Peyer's patch (tissue), 4 donors: ENCODE measurements at regions not wholly inside any gene's neighbourhood (a gene's known extent, or its start where the extent isn't known, plus 50 kb on each side); places are given as distances from the start of the nearest gene placed in this dataset.

Experiments used
- POLR2A ChIP-seq, 2 donors: fragments of 450-650 bp; IDR thresholded peaks; one replicate each; pipeline ENCODE4 v1.5.1; 2017; ENCODE audit warnings: antibody characterized with exemption in 2 of 2, mild to moderate bottlenecking in 2 of 2, moderate library complexity in 2 of 2
- TF ChIP-seq, protein P1 (sequence below), 6 experiments: fragments of 450-650 bp in 4 of 6; fragments of 200-600 bp in 2 of 6; sonication (generic) in 1 of 6; IDR thresholded peaks; one replicate each; pipeline ENCODE4 v1.5.1; 2017 to 2019; ENCODE audit warnings: antibody characterized with exemption in 6 of 6, mild to moderate bottlenecking in 3 of 6, moderate library complexity in 1 of 6

DNA sequence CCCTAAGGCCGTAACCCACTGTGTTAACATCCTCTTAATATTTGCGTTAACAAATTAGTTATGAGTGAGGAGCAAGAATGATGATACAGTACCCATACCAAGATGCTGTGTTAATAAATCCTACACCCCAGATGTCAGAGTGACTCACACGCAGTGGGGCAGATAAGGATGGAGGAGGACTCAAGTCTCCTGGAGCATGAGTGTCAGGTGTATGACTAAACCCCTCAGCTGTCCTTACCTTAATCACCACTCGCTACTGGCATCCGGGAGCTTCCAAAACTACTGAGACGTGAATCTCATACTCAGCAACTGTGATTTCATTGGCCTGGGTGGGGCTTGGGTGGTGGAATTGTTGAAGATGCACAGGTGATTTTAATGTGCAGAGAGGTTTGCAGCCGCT is 131.3 kb upstream of the MTHFD1L start:
- TF ChIP-seq, protein P1, sequence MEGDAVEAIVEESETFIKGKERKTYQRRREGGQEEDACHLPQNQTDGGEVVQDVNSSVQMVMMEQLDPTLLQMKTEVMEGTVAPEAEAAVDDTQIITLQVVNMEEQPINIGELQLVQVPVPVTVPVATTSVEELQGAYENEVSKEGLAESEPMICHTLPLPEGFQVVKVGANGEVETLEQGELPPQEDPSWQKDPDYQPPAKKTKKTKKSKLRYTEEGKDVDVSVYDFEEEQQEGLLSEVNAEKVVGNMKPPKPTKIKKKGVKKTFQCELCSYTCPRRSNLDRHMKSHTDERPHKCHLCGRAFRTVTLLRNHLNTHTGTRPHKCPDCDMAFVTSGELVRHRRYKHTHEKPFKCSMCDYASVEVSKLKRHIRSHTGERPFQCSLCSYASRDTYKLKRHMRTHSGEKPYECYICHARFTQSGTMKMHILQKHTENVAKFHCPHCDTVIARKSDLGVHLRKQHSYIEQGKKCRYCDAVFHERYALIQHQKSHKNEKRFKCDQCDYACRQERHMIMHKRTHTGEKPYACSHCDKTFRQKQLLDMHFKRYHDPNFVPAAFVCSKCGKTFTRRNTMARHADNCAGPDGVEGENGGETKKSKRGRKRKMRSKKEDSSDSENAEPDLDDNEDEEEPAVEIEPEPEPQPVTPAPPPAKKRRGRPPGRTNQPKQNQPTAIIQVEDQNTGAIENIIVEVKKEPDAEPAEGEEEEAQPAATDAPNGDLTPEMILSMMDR (IDR thresholded peaks at IDR 0.05) = no peak
- no peak for TF ChIP-seq POLR2A (IDR thresholded peaks at IDR 0.05)
